ENCODE measurements at regions not wholly inside any gene's neighbourhood (a gene's known extent, or its start where the extent isn't known, plus 50 kb on each side); places are given as distances from the start of the nearest gene placed in this dataset.

DNA sequence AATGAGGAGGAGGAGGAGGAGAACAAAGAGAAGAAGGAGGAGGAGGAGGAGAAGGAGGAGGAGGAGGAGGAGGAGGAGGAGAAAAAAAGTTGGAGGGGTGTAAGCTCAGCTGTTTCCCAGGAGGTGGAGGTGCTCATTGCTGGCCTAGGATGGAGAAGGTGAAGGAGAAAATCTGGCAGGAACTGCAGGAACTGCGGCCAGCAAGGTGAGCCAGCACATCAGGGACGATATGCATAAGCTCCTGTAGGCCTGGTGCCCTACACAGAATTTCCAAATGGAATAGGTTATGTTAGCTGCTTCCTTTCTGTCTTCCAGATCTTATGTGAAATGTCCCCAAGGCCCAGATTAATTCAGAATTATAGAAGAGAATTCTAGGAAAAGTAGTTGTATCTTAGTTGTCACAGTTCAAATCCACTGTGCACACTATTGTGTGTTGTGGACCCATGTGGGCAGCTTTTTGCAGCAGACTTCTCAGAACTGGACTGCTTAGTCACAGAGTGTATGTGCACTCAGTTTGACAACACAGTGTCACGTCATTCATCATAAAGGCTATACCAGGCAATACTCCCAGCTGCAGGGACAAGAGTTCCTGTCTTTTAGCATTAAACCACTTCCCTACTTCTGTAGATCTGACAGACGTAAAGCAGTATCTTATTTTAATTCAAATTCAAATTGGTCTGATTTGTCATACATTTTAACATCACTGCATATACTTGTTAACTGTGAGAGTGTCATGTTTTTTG is 303.7 kb downstream of the HLX start:
- TF ChIP-seq RBBP5 (conservative IDR thresholded peaks at IDR 0.05) (no peak), BACH1 (IDR thresholded peaks at IDR 0.05; ENCODE audit: borderline replicate concordance) (no peak), E2F4 (IDR thresholded peaks at IDR 0.05; ENCODE audit: low read depth, low read length) (no peak), SUZ12 (IDR thresholded peaks at IDR 0.05; ENCODE audit: unreplicated experiment) (no peak), ZBTB40 (IDR thresholded peaks at IDR 0.05; ENCODE audit: borderline replicate concordance) (no peak), HDGF (IDR thresholded peaks at IDR 0.05) (no peak), TAF1 (IDR thresholded peaks at IDR 0.05; ENCODE audit: borderline replicate concordance, low read depth, low read length) (no peak), RAD51 (IDR thresholded peaks at IDR 0.05) (no peak), RFX5 (IDR thresholded peaks at IDR 0.05; ENCODE audit: low read depth, low read length) (no peak), POU2F2 (IDR thresholded peaks at IDR 0.05; ENCODE audit: borderline replicate concordance, low read depth, low read length) (no peak), IRF4 (IDR thresholded peaks at IDR 0.05; ENCODE audit: low read depth, low read length) (no peak), TBL1XR1 (IDR thresholded peaks at IDR 0.05; ENCODE audit: low read depth, low read length) (no peak)
- TF ChIP-seq, protein P1, sequence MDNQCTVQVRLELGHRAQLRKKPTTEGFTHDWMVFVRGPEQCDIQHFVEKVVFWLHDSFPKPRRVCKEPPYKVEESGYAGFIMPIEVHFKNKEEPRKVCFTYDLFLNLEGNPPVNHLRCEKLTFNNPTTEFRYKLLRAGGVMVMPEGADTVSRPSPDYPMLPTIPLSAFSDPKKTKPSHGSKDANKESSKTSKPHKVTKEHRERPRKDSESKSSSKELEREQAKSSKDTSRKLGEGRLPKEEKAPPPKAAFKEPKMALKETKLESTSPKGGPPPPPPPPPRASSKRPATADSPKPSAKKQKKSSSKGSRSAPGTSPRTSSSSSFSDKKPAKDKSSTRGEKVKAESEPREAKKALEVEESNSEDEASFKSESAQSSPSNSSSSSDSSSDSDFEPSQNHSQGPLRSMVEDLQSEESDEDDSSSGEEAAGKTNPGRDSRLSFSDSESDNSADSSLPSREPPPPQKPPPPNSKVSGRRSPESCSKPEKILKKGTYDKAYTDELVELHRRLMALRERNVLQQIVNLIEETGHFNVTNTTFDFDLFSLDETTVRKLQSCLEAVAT (IDR thresholded peaks at IDR 0.05) = no peak
- TF ChIP-seq, protein P2, sequence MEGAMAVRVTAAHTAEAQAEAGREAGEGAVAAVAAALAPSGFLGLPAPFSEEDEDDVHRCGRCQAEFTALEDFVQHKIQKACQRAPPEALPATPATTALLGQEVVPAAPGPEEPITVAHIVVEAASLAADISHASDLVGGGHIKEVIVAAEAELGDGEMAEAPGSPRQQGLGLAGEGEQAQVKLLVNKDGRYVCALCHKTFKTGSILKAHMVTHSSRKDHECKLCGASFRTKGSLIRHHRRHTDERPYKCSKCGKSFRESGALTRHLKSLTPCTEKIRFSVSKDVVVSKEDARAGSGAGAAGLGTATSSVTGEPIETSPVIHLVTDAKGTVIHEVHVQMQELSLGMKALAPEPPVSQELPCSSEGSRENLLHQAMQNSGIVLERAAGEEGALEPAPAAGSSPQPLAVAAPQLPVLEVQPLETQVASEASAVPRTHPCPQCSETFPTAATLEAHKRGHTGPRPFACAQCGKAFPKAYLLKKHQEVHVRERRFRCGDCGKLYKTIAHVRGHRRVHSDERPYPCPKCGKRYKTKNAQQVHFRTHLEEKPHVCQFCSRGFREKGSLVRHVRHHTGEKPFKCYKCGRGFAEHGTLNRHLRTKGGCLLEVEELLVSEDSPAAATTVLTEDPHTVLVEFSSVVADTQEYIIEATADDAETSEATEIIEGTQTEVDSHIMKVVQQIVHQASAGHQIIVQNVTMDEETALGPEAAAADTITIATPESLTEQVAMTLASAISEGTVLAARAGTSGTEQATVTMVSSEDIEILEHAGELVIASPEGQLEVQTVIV (IDR thresholded peaks at IDR 0.05; ENCODE audit: borderline replicate concordance, partially characterized antibody) = no peak
- H3K27me3 ChIP-seq (replicated peaks in 1 of 2; ENCODE audit: control insufficient read depth in 2 of 2, insufficient read depth in 2 of 2, low read length in 1 of 2) = no peaks in the 10 kb centered on the region
- FAIRE-seq (no peak), DNase-seq (ENCODE audit: low read depth, low spot score) (no peak), ATAC-seq (no peak)
- no TSS peak for BruUV-seq (replicated peaks)
- intact Hi-C loops (cut with micrococcal nuclease; ENCODE audit: unreplicated experiment) = no loop called here
- no peak overlapping the region for H3K4me2 ChIP-seq (ENCODE audit: control insufficient read depth, insufficient read depth)
- no peaks in the 10 kb centered on the region for H3K4me1 ChIP-seq (ENCODE audit: control insufficient read depth, insufficient read depth, low read length)
- H2AFZ ChIP-seq (ENCODE audit: control insufficient read depth, low read depth, low read length) = no peak overlapping the region
- H3K9ac ChIP-seq (ENCODE audit: control insufficient read depth, insufficient read depth, low read length) = no peak overlapping the region
- H3K4me3 ChIP-seq = no peak overlapping the region
- in situ Hi-C loops (cut with MboI) = no loop called here
- H3K79me2 ChIP-seq (ENCODE audit: control insufficient read depth, insufficient read depth, low read length) = no peaks in the 10 kb centered on the region
- H3K36me3 ChIP-seq (ENCODE audit: control insufficient read depth in 2 of 2, insufficient read depth in 2 of 2, low read length in 1 of 2) = no peaks in the 10 kb centered on the region
- RAD21 ChIA-PET (ENCODE audit: unreplicated experiment) = no interaction called here
- SMC1A ChIA-PET (ENCODE audit: uncharacterized antibody, unreplicated experiment) = interaction anchor here (0.7 to 1.4 kb wide), 4 partner anchors 15 to 99 kb away, joined by 3 to 5 read pairs (median 4); no protein-coding TSS in a partner anchor
- WGBS (ENCODE audit: insufficient coverage, insufficient replicate concordance, low lambda C conversion rate, missing lambda C conversion rate) = 27% methylated on average over 4 of the region's 4 CpGs
- no peak overlapping the region for H3K27ac ChIP-seq (ENCODE audit: control insufficient read depth, insufficient read depth)
- CTCF ChIA-PET = interaction anchor here (0.8 kb wide), 1 partner anchor 114 kb away, joined by 3 read pairs; no protein-coding TSS in a partner anchor
- H4K20me1 ChIP-seq (ENCODE audit: control insufficient read depth, insufficient read depth) = no peaks in the 10 kb centered on the region
- no peaks in the 10 kb centered on the region for H3K9me3 ChIP-seq (replicated peaks; ENCODE audit: control insufficient read depth, insufficient read depth, low read length)
- POLR2A ChIA-PET = no interaction called here
